B cell (primary cell): ENCODE measurements at regions not wholly inside any gene's neighbourhood (a gene's known extent, or its start where the extent isn't known, plus 50 kb on each side); places are given as distances from the start of the nearest gene placed in this dataset.

Source experiments
- EZH2 ChIP-seq: IDR thresholded peaks from 2 replicates; pipeline ENCODE4 v1.6.1; 2012; ENCODE audit warnings: borderline replicate concordance, low read depth, mild to moderate bottlenecking, moderate library complexity, low read length; ENCODE audit not compliant: insufficient read depth, poor library complexity, severe bottlenecking
- TF ChIP-seq, protein P1 (sequence below): fragments of 200-600 bp; IDR thresholded peaks from one replicate; pipeline ENCODE4 v1.8.0; 2022; ENCODE audit warnings: antibody characterized with exemption, mild to moderate bottlenecking

DNA sequence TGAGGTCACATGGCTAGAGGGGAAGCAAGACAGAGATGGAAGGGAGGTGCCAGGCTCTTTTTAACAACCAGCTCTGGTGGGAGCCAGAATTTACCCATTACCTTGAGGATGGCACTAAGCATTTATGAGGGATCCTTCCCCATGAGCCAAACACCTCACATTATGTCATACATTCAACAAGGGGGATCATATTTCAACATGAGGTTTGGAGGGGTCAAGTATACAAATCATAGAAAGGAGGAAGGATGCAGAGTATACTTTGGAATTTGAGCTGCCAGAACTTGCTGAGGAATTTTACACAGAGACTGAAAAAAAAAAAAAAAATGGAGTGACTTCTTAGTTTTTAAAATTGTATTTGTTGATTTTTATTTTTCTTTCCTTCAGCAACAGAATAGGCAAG is 891.4 kb downstream of the CCDC85A start:
- TF ChIP-seq, protein P1, sequence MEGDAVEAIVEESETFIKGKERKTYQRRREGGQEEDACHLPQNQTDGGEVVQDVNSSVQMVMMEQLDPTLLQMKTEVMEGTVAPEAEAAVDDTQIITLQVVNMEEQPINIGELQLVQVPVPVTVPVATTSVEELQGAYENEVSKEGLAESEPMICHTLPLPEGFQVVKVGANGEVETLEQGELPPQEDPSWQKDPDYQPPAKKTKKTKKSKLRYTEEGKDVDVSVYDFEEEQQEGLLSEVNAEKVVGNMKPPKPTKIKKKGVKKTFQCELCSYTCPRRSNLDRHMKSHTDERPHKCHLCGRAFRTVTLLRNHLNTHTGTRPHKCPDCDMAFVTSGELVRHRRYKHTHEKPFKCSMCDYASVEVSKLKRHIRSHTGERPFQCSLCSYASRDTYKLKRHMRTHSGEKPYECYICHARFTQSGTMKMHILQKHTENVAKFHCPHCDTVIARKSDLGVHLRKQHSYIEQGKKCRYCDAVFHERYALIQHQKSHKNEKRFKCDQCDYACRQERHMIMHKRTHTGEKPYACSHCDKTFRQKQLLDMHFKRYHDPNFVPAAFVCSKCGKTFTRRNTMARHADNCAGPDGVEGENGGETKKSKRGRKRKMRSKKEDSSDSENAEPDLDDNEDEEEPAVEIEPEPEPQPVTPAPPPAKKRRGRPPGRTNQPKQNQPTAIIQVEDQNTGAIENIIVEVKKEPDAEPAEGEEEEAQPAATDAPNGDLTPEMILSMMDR, result no peak
- no peak for TF ChIP-seq EZH2
